ENCODE measurements at regions not wholly inside any gene's neighbourhood (a gene's known extent, or its start where the extent isn't known, plus 50 kb on each side); places are given as distances from the start of the nearest gene placed in this dataset.

DNA sequence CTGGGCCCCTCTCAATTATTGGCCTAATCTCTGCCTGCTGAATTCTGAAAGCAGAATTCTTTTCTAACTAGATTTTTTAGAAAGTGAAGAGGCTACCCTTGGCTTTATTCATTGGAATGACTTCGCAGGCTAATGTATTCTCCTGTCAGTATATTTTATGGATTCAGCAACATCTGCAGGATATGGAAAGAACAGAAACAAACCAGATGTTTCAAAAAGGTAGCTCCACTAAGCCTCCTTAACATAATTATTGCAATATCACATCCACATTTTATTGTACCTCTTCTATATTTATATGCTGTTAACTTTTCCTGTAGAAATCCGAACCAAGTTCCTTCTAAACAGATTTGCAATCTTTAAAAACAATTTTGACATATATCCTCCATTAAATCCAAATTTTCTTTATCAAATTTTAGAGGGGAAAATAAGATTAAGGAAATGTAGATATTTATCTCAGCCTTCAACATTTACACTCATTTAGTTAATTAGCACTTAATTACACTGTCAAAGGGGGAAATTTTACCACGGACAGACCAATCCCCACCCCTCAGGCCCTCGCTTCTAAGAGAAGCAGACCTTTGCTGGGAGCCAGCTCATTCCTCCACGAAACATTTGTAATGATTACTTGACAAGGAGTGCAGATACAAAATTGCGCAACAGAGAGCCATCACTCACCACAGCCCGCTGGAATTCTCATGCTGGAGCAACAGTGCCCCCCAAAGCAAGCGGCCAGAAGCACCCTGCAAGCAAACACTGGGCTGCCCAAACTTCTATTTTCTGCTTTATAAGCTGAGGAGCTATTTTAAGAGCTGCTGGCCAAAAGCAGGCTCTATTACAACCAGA lies 253.4 kb downstream of the ETAA1 start (continued):
- TF ChIP-seq ZNF33A (CRISPR knock-in tag; IDR thresholded peaks at IDR 0.05; ENCODE audit: borderline replicate concordance): no peak
- no peak for TF ChIP-seq ZNF773 (CRISPR knock-in tag; IDR thresholded peaks at IDR 0.05; ENCODE audit: borderline replicate concordance)
- 0 out of 2 replicates have a peak, but pooled peaks have one; percentile 19 for TF ChIP-seq ZNF501 (CRISPR knock-in tag; IDR thresholded peaks at IDR 0.05)
- TF ChIP-seq, protein P1, sequence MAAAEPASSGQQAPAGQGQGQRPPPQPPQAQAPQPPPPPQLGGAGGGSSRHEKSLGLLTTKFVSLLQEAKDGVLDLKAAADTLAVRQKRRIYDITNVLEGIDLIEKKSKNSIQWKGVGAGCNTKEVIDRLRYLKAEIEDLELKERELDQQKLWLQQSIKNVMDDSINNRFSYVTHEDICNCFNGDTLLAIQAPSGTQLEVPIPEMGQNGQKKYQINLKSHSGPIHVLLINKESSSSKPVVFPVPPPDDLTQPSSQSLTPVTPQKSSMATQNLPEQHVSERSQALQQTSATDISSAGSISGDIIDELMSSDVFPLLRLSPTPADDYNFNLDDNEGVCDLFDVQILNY (CRISPR knock-in tag; conservative IDR thresholded peaks at IDR 0.05): no peak
- 0 out of 2 replicates have a peak, but pooled peaks have one; percentile 20 for TF ChIP-seq KDM2A (CRISPR knock-in tag; IDR thresholded peaks at IDR 0.05; ENCODE audit: borderline replicate concordance, low read depth)
- TF ChIP-seq ZNF7 (CRISPR knock-in tag; IDR thresholded peaks at IDR 0.05): no peak
- peak; percentile 51 for TF ChIP-seq FOSL2 (CRISPR knock-in tag; IDR thresholded peaks at IDR 0.05)
- TF ChIP-seq ATF3 (CRISPR knock-in tag; IDR thresholded peaks at IDR 0.05): no peak
- TF ChIP-seq XRCC5 (optimal IDR thresholded peaks at IDR 0.05; ENCODE audit: low read length): peak; percentile 67
- TF ChIP-seq MEIS2 (CRISPR knock-in tag; IDR thresholded peaks at IDR 0.05): peak; percentile 73; the same call in 1 of the 2 replicates
- TF ChIP-seq, protein P2, sequence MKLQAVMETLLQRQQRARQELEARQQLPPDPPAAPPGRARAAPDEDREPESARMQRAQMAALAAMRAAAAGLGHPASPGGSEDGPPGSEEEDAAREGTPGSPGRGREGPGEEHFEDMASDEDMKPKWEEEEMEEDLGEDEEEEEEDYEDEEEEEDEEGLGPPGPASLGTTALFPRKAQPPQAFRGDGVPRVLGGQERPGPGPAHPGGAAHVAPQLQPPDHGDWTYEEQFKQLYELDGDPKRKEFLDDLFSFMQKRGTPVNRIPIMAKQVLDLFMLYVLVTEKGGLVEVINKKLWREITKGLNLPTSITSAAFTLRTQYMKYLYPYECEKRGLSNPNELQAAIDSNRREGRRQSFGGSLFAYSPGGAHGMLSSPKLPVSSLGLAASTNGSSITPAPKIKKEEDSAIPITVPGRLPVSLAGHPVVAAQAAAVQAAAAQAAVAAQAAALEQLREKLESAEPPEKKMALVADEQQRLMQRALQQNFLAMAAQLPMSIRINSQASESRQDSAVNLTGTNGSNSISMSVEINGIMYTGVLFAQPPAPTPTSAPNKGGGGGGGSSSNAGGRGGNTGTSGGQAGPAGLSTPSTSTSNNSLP (IDR thresholded peaks at IDR 0.05; ENCODE audit: low read depth, low read length): 0 out of 2 replicates have a peak, but pooled peaks have one; percentile 34
- TF ChIP-seq, protein P3, sequence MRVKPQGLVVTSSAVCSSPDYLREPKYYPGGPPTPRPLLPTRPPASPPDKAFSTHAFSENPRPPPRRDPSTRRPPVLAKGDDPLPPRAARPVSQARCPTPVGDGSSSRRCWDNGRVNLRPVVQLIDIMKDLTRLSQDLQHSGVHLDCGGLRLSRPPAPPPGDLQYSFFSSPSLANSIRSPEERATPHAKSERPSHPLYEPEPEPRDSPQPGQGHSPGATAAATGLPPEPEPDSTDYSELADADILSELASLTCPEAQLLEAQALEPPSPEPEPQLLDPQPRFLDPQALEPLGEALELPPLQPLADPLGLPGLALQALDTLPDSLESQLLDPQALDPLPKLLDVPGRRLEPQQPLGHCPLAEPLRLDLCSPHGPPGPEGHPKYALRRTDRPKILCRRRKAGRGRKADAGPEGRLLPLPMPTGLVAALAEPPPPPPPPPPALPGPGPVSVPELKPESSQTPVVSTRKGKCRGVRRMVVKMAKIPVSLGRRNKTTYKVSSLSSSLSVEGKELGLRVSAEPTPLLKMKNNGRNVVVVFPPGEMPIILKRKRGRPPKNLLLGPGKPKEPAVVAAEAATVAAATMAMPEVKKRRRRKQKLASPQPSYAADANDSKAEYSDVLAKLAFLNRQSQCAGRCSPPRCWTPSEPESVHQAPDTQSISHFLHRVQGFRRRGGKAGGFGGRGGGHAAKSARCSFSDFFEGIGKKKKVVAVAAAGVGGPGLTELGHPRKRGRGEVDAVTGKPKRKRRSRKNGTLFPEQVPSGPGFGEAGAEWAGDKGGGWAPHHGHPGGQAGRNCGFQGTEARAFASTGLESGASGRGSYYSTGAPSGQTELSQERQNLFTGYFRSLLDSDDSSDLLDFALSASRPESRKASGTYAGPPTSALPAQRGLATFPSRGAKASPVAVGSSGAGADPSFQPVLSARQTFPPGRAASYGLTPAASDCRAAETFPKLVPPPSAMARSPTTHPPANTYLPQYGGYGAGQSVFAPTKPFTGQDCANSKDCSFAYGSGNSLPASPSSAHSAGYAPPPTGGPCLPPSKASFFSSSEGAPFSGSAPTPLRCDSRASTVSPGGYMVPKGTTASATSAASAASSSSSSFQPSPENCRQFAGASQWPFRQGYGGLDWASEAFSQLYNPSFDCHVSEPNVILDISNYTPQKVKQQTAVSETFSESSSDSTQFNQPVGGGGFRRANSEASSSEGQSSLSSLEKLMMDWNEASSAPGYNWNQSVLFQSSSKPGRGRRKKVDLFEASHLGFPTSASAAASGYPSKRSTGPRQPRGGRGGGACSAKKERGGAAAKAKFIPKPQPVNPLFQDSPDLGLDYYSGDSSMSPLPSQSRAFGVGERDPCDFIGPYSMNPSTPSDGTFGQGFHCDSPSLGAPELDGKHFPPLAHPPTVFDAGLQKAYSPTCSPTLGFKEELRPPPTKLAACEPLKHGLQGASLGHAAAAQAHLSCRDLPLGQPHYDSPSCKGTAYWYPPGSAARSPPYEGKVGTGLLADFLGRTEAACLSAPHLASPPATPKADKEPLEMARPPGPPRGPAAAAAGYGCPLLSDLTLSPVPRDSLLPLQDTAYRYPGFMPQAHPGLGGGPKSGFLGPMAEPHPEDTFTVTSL (CRISPR knock-in tag; IDR thresholded peaks at IDR 0.05; ENCODE audit: borderline replicate concordance): 0 out of 2 replicates have a peak, but pooled peaks have one; percentile 23
- TF ChIP-seq MYPOP (CRISPR knock-in tag; IDR thresholded peaks at IDR 0.05): no peak
- no peak for TF ChIP-seq RCOR2 (CRISPR knock-in tag; IDR thresholded peaks at IDR 0.05)
- TF ChIP-seq, protein P4, sequence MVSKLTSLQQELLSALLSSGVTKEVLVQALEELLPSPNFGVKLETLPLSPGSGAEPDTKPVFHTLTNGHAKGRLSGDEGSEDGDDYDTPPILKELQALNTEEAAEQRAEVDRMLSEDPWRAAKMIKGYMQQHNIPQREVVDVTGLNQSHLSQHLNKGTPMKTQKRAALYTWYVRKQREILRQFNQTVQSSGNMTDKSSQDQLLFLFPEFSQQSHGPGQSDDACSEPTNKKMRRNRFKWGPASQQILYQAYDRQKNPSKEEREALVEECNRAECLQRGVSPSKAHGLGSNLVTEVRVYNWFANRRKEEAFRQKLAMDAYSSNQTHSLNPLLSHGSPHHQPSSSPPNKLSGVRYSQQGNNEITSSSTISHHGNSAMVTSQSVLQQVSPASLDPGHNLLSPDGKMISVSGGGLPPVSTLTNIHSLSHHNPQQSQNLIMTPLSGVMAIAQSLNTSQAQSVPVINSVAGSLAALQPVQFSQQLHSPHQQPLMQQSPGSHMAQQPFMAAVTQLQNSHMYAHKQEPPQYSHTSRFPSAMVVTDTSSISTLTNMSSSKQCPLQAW (CRISPR knock-in tag; IDR thresholded peaks at IDR 0.05): 0 out of 2 replicates have a peak, but pooled peaks have one; percentile 53
- TF ChIP-seq FOXK1 (CRISPR knock-in tag; IDR thresholded peaks at IDR 0.05; ENCODE audit: borderline replicate concordance, low read depth): no peak
- TF ChIP-seq ZNF432 (CRISPR knock-in tag; IDR thresholded peaks at IDR 0.05; ENCODE audit: borderline replicate concordance): no peak
